ENCODE measurements at regions not wholly inside any gene's neighbourhood (a gene's known extent, or its start where the extent isn't known, plus 50 kb on each side); places are given as distances from the start of the nearest gene placed in this dataset.

- DNase-seq: no peak
- Histone ChIP-seq H3K4me1 (ENCODE audit: control insufficient read depth, insufficient read depth, low read length, poor library complexity, severe bottlenecking) (no peaks in the 10 kb centered on the region), H3K4me3 (ENCODE audit: insufficient read depth, low read depth, low read length, poor library complexity, severe bottlenecking) (no peak overlapping the region), H3K9me3 (ENCODE audit: control insufficient read depth, low read length) (no peaks in the 10 kb centered on the region), H3K27me3 (replicated peaks; ENCODE audit: control insufficient read depth, insufficient read depth, low read length, poor library complexity, severe bottlenecking) (no peaks in the 10 kb centered on the region), H3K27ac (ENCODE audit: insufficient read depth, low read length, poor library complexity, severe bottlenecking) (no peak overlapping the region), H3K36me3 (ENCODE audit: control insufficient read depth, insufficient read depth, low read length) (no peaks in the 10 kb centered on the region)
Observed at GRCh38 chr5:87053146-87053545, 214.5 kb upstream of the RASA1 start.

- Histone ChIP-seq H3K9me3 (ENCODE audit: control insufficient read depth, low read length) (no peaks in the 10 kb centered on the region), H3K4me1 (ENCODE audit: control insufficient read depth, insufficient read depth, low read length, poor library complexity, severe bottlenecking) (no peaks in the 10 kb centered on the region), H3K36me3 (ENCODE audit: control insufficient read depth, insufficient read depth, low read length) (no peaks in the 10 kb centered on the region), H3K4me3 (ENCODE audit: insufficient read depth, low read depth, low read length, poor library complexity, severe bottlenecking) (no peak overlapping the region), H3K27me3 (replicated peaks; ENCODE audit: control insufficient read depth, insufficient read depth, low read length, poor library complexity, severe bottlenecking) (no peaks in the 10 kb centered on the region), H3K27ac (ENCODE audit: insufficient read depth, low read length, poor library complexity, severe bottlenecking) (no peak overlapping the region)
- no peak for DNase-seq
Observed at GRCh38 chr5:87054821-87055220, 212.9 kb upstream of the RASA1 start.

GRCh38 chr5:87061046-87061445 is 206.6 kb upstream of the RASA1 start:
- no peak overlapping the region for H3K27ac ChIP-seq (ENCODE audit: insufficient read depth, low read length, poor library complexity, severe bottlenecking)

DNA sequence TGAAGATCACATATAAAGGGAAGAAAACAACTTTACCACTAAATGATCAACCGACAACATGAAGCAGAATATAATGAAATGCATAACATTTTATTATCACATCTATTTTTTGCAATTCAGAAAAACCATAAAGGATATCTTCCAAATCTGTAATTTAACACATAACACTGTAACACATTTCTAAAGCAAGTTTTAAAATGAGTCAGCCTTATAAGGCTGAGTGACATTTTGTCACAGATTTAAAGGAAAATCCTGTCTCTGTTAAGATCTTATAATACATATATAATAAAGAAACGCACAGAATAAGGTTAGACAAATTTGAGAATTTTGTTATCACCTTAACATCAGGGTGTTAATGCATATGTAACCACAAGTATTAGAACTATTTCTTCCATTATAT is 198.4 kb upstream of the RASA1 start:
- no peak overlapping the region for H3K27ac ChIP-seq (ENCODE audit: insufficient read depth, low read length, poor library complexity, severe bottlenecking)
- peaks cover under 1% of the 10 kb centered on the region for H3K4me1 ChIP-seq (ENCODE audit: control insufficient read depth, insufficient read depth, low read length, poor library complexity, severe bottlenecking)
- H3K4me3 ChIP-seq (ENCODE audit: insufficient read depth, low read depth, low read length, poor library complexity, severe bottlenecking): no peak overlapping the region
- no peaks in the 10 kb centered on the region for H3K36me3 ChIP-seq (ENCODE audit: control insufficient read depth, insufficient read depth, low read length)
- DNase-seq: no peak
- no peaks in the 10 kb centered on the region for H3K9me3 ChIP-seq (ENCODE audit: control insufficient read depth, low read length)
- no peaks in the 10 kb centered on the region for H3K27me3 ChIP-seq (replicated peaks; ENCODE audit: control insufficient read depth, insufficient read depth, low read length, poor library complexity, severe bottlenecking)

More at GRCh38 chr5:87061046-87061445, 206.6 kb upstream of the RASA1 start:
- no peak for DNase-seq
- H3K27me3 ChIP-seq (replicated peaks; ENCODE audit: control insufficient read depth, insufficient read depth, low read length, poor library complexity, severe bottlenecking): no peaks in the 10 kb centered on the region
- no peaks in the 10 kb centered on the region for H3K36me3 ChIP-seq (ENCODE audit: control insufficient read depth, insufficient read depth, low read length)
- no peaks in the 10 kb centered on the region for H3K9me3 ChIP-seq (ENCODE audit: control insufficient read depth, low read length)
- H3K4me3 ChIP-seq (ENCODE audit: insufficient read depth, low read depth, low read length, poor library complexity, severe bottlenecking): no peak overlapping the region
- no peaks in the 10 kb centered on the region for H3K4me1 ChIP-seq (ENCODE audit: control insufficient read depth, insufficient read depth, low read length, poor library complexity, severe bottlenecking)

GRCh38 chr5:87069974-87070608 is 197.6 kb upstream of the RASA1 start:
- Histone ChIP-seq H3K4me3 (ENCODE audit: insufficient read depth, low read depth, low read length, poor library complexity, severe bottlenecking) (no peak overlapping the region), H3K4me1 (ENCODE audit: control insufficient read depth, insufficient read depth, low read length, poor library complexity, severe bottlenecking) (peaks cover 8% of the 10 kb centered on the region), H3K27me3 (replicated peaks; ENCODE audit: control insufficient read depth, insufficient read depth, low read length, poor library complexity, severe bottlenecking) (no peaks in the 10 kb centered on the region), H3K9me3 (ENCODE audit: control insufficient read depth, low read length) (no peaks in the 10 kb centered on the region), H3K36me3 (ENCODE audit: control insufficient read depth, insufficient read depth, low read length) (no peaks in the 10 kb centered on the region), H3K27ac (ENCODE audit: insufficient read depth, low read length, poor library complexity, severe bottlenecking) (no peak overlapping the region)
- DNase-seq: no peak

DNA sequence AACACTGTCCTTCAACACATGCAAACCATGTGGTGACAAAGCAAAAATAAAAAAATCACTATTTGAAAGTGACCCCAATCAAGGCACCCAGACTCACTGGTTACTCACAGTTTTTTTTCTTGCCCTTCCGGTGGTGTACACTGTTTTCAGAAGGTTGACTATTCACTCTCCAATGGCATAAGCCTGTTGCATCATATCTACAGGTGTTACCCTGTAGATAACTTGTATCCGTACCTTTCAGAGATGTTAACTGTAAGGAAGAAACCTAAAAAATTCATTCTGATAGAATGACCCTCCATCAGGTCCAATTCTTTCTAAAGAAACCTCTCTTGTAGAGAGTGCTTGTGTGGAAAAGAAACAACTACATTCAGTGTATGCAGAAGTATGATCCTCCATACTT is 193.6 kb upstream of the RASA1 start:
- H3K9me3 ChIP-seq (ENCODE audit: control insufficient read depth, low read length): no peaks in the 10 kb centered on the region
- no peak for DNase-seq
- no peaks in the 10 kb centered on the region for H3K36me3 ChIP-seq (ENCODE audit: control insufficient read depth, insufficient read depth, low read length)
- no peaks in the 10 kb centered on the region for H3K27me3 ChIP-seq (replicated peaks; ENCODE audit: control insufficient read depth, insufficient read depth, low read length, poor library complexity, severe bottlenecking)
- H3K27ac ChIP-seq (ENCODE audit: insufficient read depth, low read length, poor library complexity, severe bottlenecking): no peak overlapping the region
- peaks cover 15% of the 10 kb centered on the region for H3K4me1 ChIP-seq (ENCODE audit: control insufficient read depth, insufficient read depth, low read length, poor library complexity, severe bottlenecking)
- no peak overlapping the region for H3K4me3 ChIP-seq (ENCODE audit: insufficient read depth, low read depth, low read length, poor library complexity, severe bottlenecking)

GRCh38 chr5:87074934-87075541 is 192.6 kb upstream of the RASA1 start:
- H3K27me3 ChIP-seq (replicated peaks; ENCODE audit: control insufficient read depth, insufficient read depth, low read length, poor library complexity, severe bottlenecking): no peaks in the 10 kb centered on the region
- DNase-seq: no peak
- no peak overlapping the region for H3K27ac ChIP-seq (ENCODE audit: insufficient read depth, low read length, poor library complexity, severe bottlenecking)
- peak overlapping the region; percentile 19 for H3K4me3 ChIP-seq (ENCODE audit: insufficient read depth, low read depth, low read length, poor library complexity, severe bottlenecking)
- H3K4me1 ChIP-seq (ENCODE audit: control insufficient read depth, insufficient read depth, low read length, poor library complexity, severe bottlenecking): peaks cover 15% of the 10 kb centered on the region
- no peaks in the 10 kb centered on the region for H3K36me3 ChIP-seq (ENCODE audit: control insufficient read depth, insufficient read depth, low read length)
- H3K9me3 ChIP-seq (ENCODE audit: control insufficient read depth, low read length): no peaks in the 10 kb centered on the region

DNA sequence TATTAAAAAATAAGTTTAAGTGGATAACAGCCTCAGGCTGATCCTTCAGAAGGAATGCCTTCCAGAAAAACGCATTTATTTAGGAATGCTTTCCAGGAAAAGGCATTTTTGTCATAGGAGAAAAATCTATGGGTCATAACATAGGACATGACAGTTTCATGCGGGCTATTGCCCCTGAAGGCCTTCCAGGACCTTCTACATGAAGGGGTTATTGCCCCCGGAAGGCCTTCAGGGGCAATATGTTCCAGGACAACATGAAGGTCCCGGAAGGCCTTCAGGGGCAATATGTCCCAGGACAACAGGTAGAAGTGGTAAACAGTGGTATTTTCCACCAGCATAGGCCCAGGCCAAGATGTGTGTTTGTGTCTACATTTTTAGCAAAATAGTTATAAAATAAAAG is 191.3 kb upstream of the RASA1 start:
- no peak for DNase-seq
- Histone ChIP-seq H3K27ac (ENCODE audit: insufficient read depth, low read length, poor library complexity, severe bottlenecking) (no peak overlapping the region), H3K36me3 (ENCODE audit: control insufficient read depth, insufficient read depth, low read length) (no peaks in the 10 kb centered on the region), H3K4me1 (ENCODE audit: control insufficient read depth, insufficient read depth, low read length, poor library complexity, severe bottlenecking) (peaks cover 16% of the 10 kb centered on the region), H3K9me3 (ENCODE audit: control insufficient read depth, low read length) (no peaks in the 10 kb centered on the region), H3K27me3 (replicated peaks; ENCODE audit: control insufficient read depth, insufficient read depth, low read length, poor library complexity, severe bottlenecking) (no peaks in the 10 kb centered on the region), H3K4me3 (ENCODE audit: insufficient read depth, low read depth, low read length, poor library complexity, severe bottlenecking) (no peak overlapping the region)

GRCh38 chr5:87076931-87077330 is 190.8 kb upstream of the RASA1 start:
- Histone ChIP-seq H3K36me3 (ENCODE audit: control insufficient read depth, insufficient read depth, low read length) (no peaks in the 10 kb centered on the region), H3K4me3 (ENCODE audit: insufficient read depth, low read depth, low read length, poor library complexity, severe bottlenecking) (no peak overlapping the region), H3K27me3 (replicated peaks; ENCODE audit: control insufficient read depth, insufficient read depth, low read length, poor library complexity, severe bottlenecking) (no peaks in the 10 kb centered on the region), H3K4me1 (ENCODE audit: control insufficient read depth, insufficient read depth, low read length, poor library complexity, severe bottlenecking) (peaks cover 21% of the 10 kb centered on the region), H3K27ac (ENCODE audit: insufficient read depth, low read length, poor library complexity, severe bottlenecking) (no peak overlapping the region), H3K9me3 (ENCODE audit: control insufficient read depth, low read length) (no peaks in the 10 kb centered on the region)
- DNase-seq: no peak

DNA sequence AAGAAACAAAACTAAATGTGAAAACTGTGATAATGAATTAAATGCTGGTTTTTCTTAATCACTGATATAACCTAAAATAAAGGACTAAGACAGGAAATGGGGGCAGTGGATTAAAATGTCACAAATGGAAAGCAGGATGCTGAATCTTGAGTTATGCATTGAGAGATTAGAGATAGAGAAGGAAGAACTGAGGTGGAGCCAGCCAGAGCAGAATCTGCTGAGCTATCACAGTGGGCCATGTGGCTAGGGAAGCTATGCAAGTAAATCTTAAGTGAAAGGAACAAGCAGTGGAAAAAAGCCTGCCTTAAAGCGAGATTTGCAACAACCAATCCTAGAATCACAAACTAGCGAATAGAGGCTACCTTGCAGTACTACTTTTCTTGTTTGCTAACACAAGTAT is 188.5 kb upstream of the RASA1 start:
- no peak for DNase-seq
- peaks cover 22% of the 10 kb centered on the region for H3K4me1 ChIP-seq (ENCODE audit: control insufficient read depth, insufficient read depth, low read length, poor library complexity, severe bottlenecking)
- no peaks in the 10 kb centered on the region for H3K9me3 ChIP-seq (ENCODE audit: control insufficient read depth, low read length)
- no peaks in the 10 kb centered on the region for H3K27me3 ChIP-seq (replicated peaks; ENCODE audit: control insufficient read depth, insufficient read depth, low read length, poor library complexity, severe bottlenecking)
- no peak overlapping the region for H3K27ac ChIP-seq (ENCODE audit: insufficient read depth, low read length, poor library complexity, severe bottlenecking)
- no peaks in the 10 kb centered on the region for H3K36me3 ChIP-seq (ENCODE audit: control insufficient read depth, insufficient read depth, low read length)
- no peak overlapping the region for H3K4me3 ChIP-seq (ENCODE audit: insufficient read depth, low read depth, low read length, poor library complexity, severe bottlenecking)

All from effector memory CD4-positive, alpha-beta T cell (primary cell).